ENCODE measurements at regions not wholly inside any gene's neighbourhood (a gene's known extent, or its start where the extent isn't known, plus 50 kb on each side); places are given as distances from the start of the nearest gene placed in this dataset.

- no peak for TF ChIP-seq ZC3H13 (CRISPR knock-in tag; IDR thresholded peaks at IDR 0.05)
- no peak for TF ChIP-seq ZNF207 (IDR thresholded peaks at IDR 0.05; ENCODE audit: borderline replicate concordance)
- TF ChIP-seq ZNF180 (CRISPR knock-in tag; IDR thresholded peaks at IDR 0.05; ENCODE audit: borderline replicate concordance, low read depth), result no peak
Measured at GRCh38 chr6:43895656-43896328, 125.8 kb downstream of the VEGFA start (continued).

DNA sequence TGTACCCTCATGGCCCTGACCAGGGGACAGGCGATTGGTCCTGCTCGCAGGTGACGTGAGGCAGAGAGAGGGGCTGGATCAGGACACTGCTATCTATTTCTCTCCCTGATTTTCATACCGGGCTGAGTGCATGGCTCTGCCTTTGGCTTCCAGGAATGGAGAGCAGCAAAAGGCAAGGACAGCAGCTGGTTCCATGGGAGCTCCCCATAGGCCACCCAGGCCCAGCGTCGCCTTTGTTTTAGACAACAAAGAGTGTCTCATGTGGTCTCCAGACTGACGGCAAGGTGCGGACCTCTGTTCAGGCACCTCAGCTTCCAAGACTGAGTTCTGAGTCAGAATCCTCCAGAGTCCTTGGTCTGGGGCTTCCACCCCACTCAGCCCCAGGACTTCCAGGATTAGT lies 123.1 kb downstream of the VEGFA start:
- no peak for ATAC-seq
- Histone ChIP-seq H2AFZ (ENCODE audit: low read length) (no peak overlapping the region), H3K27ac (ENCODE audit: extremely low read length, insufficient read depth, low read length) (no peak overlapping the region), H3K4me1 (ENCODE audit: insufficient read depth, low read length) (peaks cover 59% of the 10 kb centered on the region), H3K79me2 (ENCODE audit: insufficient read depth, low read length) (no peaks in the 10 kb centered on the region), H3K27me3 (ENCODE audit: control insufficient read depth in 1 of 2, insufficient read depth in 2 of 2, low read length in 2 of 2) (peaks cover 2 to 20% of the 10 kb centered on the region in 2 experiments; a peak in 4 of 5 replicates), H3K36me3 (replicated peaks in 1 of 2; ENCODE audit: control insufficient read depth in 1 of 2, insufficient read depth in 2 of 2, low read length in 2 of 2) (no peaks in the 10 kb centered on the region), H3K9ac (ENCODE audit: insufficient read depth, low read depth, low read length) (no peak overlapping the region), H3K4me2 (ENCODE audit: low read depth, low read length) (no peak overlapping the region), H4K20me1 (ENCODE audit: insufficient read depth, low read length) (no peaks in the 10 kb centered on the region), H3K9me3 (ENCODE audit: low read length) (no peaks in the 10 kb centered on the region), H3K4me3 (replicated peaks in 1 of 3; ENCODE audit: insufficient read depth in 1 of 3, low read depth in 2 of 3, low read length in 3 of 3) (no peak overlapping the region)
- no peak for TF ChIP-seq NAIF1 (CRISPR knock-in tag; IDR thresholded peaks at IDR 0.05; ENCODE audit: borderline replicate concordance)
- no peak for TF ChIP-seq KLF15 (CRISPR knock-in tag; IDR thresholded peaks at IDR 0.05; ENCODE audit: borderline replicate concordance)
- TF ChIP-seq, protein P1, sequence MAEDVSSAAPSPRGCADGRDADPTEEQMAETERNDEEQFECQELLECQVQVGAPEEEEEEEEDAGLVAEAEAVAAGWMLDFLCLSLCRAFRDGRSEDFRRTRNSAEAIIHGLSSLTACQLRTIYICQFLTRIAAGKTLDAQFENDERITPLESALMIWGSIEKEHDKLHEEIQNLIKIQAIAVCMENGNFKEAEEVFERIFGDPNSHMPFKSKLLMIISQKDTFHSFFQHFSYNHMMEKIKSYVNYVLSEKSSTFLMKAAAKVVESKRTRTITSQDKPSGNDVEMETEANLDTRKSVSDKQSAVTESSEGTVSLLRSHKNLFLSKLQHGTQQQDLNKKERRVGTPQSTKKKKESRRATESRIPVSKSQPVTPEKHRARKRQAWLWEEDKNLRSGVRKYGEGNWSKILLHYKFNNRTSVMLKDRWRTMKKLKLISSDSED (CRISPR knock-in tag; IDR thresholded peaks at IDR 0.05), result no peak
- TF ChIP-seq NFE2 (CRISPR knock-in tag; IDR thresholded peaks at IDR 0.05), result no peak
- no peak for TF ChIP-seq SOX6 (IDR thresholded peaks at IDR 0.05)
- TF ChIP-seq SOX6 (CRISPR knock-in tag; IDR thresholded peaks at IDR 0.05), result no peak
- TF ChIP-seq, protein P2, sequence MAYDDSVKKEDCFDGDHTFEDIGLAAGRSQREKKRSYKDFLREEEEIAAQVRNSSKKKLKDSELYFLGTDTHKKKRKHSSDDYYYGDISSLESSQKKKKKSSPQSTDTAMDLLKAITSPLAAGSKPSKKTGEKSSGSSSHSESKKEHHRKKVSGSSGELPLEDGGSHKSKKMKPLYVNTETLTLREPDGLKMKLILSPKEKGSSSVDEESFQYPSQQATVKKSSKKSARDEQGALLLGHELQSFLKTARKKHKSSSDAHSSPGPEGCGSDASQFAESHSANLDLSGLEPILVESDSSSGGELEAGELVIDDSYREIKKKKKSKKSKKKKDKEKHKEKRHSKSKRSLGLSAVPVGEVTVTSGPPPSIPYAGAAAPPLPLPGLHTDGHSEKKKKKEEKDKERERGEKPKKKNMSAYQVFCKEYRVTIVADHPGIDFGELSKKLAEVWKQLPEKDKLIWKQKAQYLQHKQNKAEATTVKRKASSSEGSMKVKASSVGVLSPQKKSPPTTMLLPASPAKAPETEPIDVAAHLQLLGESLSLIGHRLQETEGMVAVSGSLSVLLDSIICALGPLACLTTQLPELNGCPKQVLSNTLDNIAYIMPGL (CRISPR knock-in tag; IDR thresholded peaks at IDR 0.05; ENCODE audit: borderline replicate concordance in 1 of 2, low read depth in 1 of 2), result no peak
- no peak for FAIRE-seq
- DNase-seq (ENCODE audit: low spot score), result no peak
- in situ Hi-C loops (cut with HindIII; ENCODE audit: extremely low pct_ligation_motif_present, low pct_unique_long_range_greater_than_20kb) (no loop called here), intact Hi-C loops (cut with micrococcal nuclease; ENCODE audit: unreplicated experiment) (loop anchor here (5.0 kb wide), 1 partner anchor 36 kb away; no protein-coding TSS in a partner anchor)
- 62% methylated on average over 8 of the region's 8 CpGs for WGBS (ENCODE audit: low lambda C conversion rate)
- POLR2A ChIA-PET, result interaction anchor here (1.2 kb wide), 1 partner anchor 34 kb away, joined by 3 read pairs; no protein-coding TSS in a partner anchor
- CTCF ChIA-PET (ENCODE audit: low intra/inter-chr PET ratio, low total read pairs), result no interaction called here
- BruUV-seq (replicated peaks), result no TSS peak
